Thyroid gland (tissue), 4 donors: ENCODE measurements at regions not wholly inside any gene's neighbourhood (a gene's known extent, or its start where the extent isn't known, plus 50 kb on each side); places are given as distances from the start of the nearest gene placed in this dataset.

Experiments used
- POLR2A ChIP-seq, 2 donors: fragments of 450-650 bp; IDR thresholded peaks; one replicate each; pipeline ENCODE4 v1.6.1; 2017; ENCODE audit warnings: antibody characterized with exemption in 2 of 2, mild to moderate bottlenecking in 2 of 2, moderate library complexity in 1 of 2
- TF ChIP-seq, protein P1 (sequence below), 6 experiments: fragments of 200-600 bp in 3 of 6; fragments of 450-650 bp in 3 of 6; sonication (generic) in 3 of 6; IDR thresholded peaks; one replicate each; pipeline ENCODE4 v1.5.1; 2016 to 2019; ENCODE audit warnings: antibody characterized with exemption in 6 of 6, mild to moderate bottlenecking in 2 of 6, inconsistent platforms in 1 of 6, moderate library complexity in 1 of 6

DNA sequence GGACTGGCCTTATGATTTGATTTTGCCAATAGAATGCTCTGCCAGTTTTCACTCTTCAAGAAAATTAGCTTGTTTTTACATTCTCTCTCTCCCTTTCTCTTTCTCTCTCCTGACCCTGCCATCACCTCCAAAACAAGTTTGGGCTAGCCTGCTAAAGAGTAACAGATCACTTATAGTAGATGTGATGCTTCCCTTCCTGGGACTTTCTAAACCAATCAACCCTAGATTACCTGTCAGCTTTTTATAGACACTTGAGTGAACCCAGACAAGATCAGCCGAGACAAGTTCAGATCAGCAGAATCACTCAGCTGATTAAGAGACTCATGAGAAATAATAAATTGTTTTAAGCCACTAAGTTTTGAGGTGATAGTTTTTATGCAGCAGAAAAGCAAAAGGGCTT is 521.2 kb downstream of the ANKRD50 start:
- TF ChIP-seq, protein P1, sequence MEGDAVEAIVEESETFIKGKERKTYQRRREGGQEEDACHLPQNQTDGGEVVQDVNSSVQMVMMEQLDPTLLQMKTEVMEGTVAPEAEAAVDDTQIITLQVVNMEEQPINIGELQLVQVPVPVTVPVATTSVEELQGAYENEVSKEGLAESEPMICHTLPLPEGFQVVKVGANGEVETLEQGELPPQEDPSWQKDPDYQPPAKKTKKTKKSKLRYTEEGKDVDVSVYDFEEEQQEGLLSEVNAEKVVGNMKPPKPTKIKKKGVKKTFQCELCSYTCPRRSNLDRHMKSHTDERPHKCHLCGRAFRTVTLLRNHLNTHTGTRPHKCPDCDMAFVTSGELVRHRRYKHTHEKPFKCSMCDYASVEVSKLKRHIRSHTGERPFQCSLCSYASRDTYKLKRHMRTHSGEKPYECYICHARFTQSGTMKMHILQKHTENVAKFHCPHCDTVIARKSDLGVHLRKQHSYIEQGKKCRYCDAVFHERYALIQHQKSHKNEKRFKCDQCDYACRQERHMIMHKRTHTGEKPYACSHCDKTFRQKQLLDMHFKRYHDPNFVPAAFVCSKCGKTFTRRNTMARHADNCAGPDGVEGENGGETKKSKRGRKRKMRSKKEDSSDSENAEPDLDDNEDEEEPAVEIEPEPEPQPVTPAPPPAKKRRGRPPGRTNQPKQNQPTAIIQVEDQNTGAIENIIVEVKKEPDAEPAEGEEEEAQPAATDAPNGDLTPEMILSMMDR (IDR thresholded peaks at IDR 0.05), result no peak
- no peak for TF ChIP-seq POLR2A (IDR thresholded peaks at IDR 0.05)
